DOHH2 (cell line): ENCODE measurements at regions not wholly inside any gene's neighbourhood (a gene's known extent, or its start where the extent isn't known, plus 50 kb on each side); places are given as distances from the start of the nearest gene placed in this dataset.

Experiments used
- CTCF ChIP-seq: fragments of 200-600 bp; sonication (generic); IDR thresholded peaks from one replicate; pipeline ENCODE4 v1.5.1; 2014; ENCODE audit warnings: antibody characterized with exemption, mild to moderate bottlenecking, low read depth, low read length; ENCODE audit not compliant: poor library complexity, severe bottlenecking
- EZH2phosphoT487 ChIP-seq: fragments of 200-600 bp; sonication (generic); IDR thresholded peaks from 2 replicates; pipeline ENCODE4 v1.6.1; 2017; ENCODE audit warnings: borderline replicate concordance, mild to moderate bottlenecking, antibody characterized with exemption, low read length, moderate library complexity, mixed read lengths

DNA sequence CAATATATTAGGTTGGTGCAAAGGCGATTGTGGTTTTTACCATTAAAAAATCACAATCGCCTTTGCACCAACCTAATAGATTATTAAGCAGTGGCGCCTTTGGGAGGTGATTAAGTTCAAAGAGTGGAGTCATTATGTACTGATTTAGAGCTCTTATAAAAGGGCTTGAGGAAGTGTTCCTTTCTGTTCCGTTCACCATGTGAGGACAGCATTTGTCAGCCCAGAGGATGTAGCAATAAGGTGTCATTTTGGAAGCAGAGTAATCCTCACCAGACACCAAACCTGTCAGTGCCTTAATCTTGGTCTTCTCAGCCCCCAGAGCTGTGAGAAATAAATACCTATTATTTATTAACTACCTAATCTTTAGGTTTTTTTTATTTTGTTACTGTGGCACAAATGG, 542.1 kb upstream of the MAN1A1 start:
- no peak for TF ChIP-seq CTCF
- no peak for TF ChIP-seq EZH2phosphoT487
